ENCODE measurements at regions not wholly inside any gene's neighbourhood (a gene's known extent, or its start where the extent isn't known, plus 50 kb on each side); places are given as distances from the start of the nearest gene placed in this dataset.
"Not testable (repeated sequence)": the region's sequence is repeated elsewhere in the genome, so short reads cannot be mapped to it uniquely, and the experiment has no call there.

DNA sequence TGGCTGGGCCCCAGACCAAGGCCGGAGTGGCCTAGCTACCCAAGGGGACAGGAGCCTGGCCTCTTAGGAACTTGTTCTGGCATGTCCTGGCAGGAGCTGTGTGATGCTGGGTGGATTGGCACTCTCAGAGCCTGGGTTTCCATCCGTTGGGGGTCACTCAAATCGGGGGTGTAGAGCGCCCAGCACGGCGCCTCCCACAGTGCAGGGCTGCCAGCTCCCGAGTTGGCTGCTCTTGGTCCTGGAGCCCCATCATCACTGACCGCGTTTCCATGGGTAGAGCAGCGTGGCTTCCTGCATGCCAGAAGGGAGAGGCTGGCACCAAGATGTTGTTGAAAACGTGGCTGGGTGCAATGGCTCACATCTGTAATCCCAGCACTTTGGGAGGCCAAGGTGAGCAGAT lies 70.3 kb downstream of the UNCX start:
- H3K9me3 Mint-ChIP-seq: no peaks in the 10 kb centered on the region
- TF ChIP-seq, protein P1, sequence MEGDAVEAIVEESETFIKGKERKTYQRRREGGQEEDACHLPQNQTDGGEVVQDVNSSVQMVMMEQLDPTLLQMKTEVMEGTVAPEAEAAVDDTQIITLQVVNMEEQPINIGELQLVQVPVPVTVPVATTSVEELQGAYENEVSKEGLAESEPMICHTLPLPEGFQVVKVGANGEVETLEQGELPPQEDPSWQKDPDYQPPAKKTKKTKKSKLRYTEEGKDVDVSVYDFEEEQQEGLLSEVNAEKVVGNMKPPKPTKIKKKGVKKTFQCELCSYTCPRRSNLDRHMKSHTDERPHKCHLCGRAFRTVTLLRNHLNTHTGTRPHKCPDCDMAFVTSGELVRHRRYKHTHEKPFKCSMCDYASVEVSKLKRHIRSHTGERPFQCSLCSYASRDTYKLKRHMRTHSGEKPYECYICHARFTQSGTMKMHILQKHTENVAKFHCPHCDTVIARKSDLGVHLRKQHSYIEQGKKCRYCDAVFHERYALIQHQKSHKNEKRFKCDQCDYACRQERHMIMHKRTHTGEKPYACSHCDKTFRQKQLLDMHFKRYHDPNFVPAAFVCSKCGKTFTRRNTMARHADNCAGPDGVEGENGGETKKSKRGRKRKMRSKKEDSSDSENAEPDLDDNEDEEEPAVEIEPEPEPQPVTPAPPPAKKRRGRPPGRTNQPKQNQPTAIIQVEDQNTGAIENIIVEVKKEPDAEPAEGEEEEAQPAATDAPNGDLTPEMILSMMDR (IDR thresholded peaks at IDR 0.05): no peak
- H3K27me3 Mint-ChIP-seq (ENCODE audit: insufficient read depth): peaks cover 37% of the 10 kb centered on the region
- no peak overlapping the region for H3K4me3 Mint-ChIP-seq
- no peak overlapping the region for H3K27ac Mint-ChIP-seq
- no peaks in the 10 kb centered on the region for H3K36me3 Mint-ChIP-seq (ENCODE audit: low read depth)
- no peak for DNase-seq
- H3K4me1 Mint-ChIP-seq (ENCODE audit: low read depth): no peaks in the 10 kb centered on the region

DNA sequence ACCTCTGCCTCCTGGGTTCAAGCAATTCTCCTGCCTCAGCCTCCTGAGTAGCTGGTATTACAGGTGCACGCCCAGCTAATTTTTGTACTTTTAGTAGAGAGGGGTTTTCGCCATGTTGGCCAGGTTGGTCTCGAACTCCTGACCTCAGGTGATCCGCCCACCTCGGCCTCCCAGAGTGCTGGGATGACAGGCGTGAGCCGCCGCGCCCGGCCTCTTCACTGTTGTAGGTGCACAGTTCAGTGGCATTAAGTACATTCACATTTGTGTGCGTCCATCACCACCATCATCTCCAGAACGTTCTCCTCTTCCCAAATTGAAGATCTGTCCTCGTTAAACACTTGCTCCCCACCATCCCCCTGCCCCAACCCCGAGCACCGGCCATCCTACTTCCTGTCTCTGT lies 71.3 kb downstream of the UNCX start:
- peaks cover 36% of the 10 kb centered on the region for H3K27me3 Mint-ChIP-seq (ENCODE audit: insufficient read depth)
- H3K4me3 Mint-ChIP-seq; H3K4me1 Mint-ChIP-seq (ENCODE audit: low read depth); H3K27ac Mint-ChIP-seq; DNase-seq; H3K36me3 Mint-ChIP-seq (ENCODE audit: low read depth); H3K9me3 Mint-ChIP-seq: not testable (repeated sequence)

GRCh38 chr7:1305873-1306272 lies 73.2 kb downstream of the UNCX start:
- H3K4me3 Mint-ChIP-seq: no peak overlapping the region
- no peaks in the 10 kb centered on the region for H3K36me3 Mint-ChIP-seq (ENCODE audit: low read depth)
- H3K27me3 Mint-ChIP-seq (ENCODE audit: insufficient read depth): peaks cover 33% of the 10 kb centered on the region
- no peaks in the 10 kb centered on the region for H3K9me3 Mint-ChIP-seq
- no peaks in the 10 kb centered on the region for H3K4me1 Mint-ChIP-seq (ENCODE audit: low read depth)
- DNase-seq: no peak
- TF ChIP-seq, protein P1 (IDR thresholded peaks at IDR 0.05): no peak
- H3K27ac Mint-ChIP-seq: no peak overlapping the region

DNA sequence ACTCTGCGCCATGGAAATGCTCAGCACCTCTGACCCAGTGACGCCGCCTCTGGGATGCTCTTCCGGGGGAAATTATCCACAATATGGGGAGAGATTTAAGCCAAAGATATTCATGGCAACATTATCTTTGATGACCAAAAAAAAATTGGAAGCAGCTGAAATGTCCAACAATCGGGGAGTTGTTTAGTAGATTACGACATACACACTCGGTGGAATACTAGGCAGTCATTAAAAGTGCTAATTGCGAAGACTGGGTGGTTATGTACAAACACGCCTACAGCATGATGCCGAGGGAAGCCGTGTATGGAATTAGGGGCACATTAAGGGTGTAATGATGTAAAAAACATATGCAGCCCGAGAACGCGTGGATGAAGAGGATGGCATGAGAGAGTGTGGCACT lies 75.2 kb downstream of the UNCX start:
- H3K27ac Mint-ChIP-seq: no peak overlapping the region
- H3K27me3 Mint-ChIP-seq (ENCODE audit: insufficient read depth): peaks cover 23% of the 10 kb centered on the region
- TF ChIP-seq, protein P1 (IDR thresholded peaks at IDR 0.05): no peak
- H3K4me3 Mint-ChIP-seq: no peak overlapping the region
- H3K9me3 Mint-ChIP-seq: no peaks in the 10 kb centered on the region
- no peaks in the 10 kb centered on the region for H3K4me1 Mint-ChIP-seq (ENCODE audit: low read depth)
- no peaks in the 10 kb centered on the region for H3K36me3 Mint-ChIP-seq (ENCODE audit: low read depth)
- no peak for DNase-seq

- TF ChIP-seq, protein P1 (IDR thresholded peaks at IDR 0.05): no peak
- no peaks in the 10 kb centered on the region for H3K36me3 Mint-ChIP-seq (ENCODE audit: low read depth)
- no peaks in the 10 kb centered on the region for H3K4me1 Mint-ChIP-seq (ENCODE audit: low read depth)
- no peak overlapping the region for H3K27ac Mint-ChIP-seq
- H3K9me3 Mint-ChIP-seq: no peaks in the 10 kb centered on the region
- DNase-seq: no peak
- H3K27me3 Mint-ChIP-seq (ENCODE audit: insufficient read depth): peaks cover 14% of the 10 kb centered on the region
- no peak overlapping the region for H3K4me3 Mint-ChIP-seq
Measured at GRCh38 chr7:1309290-1309689, 76.6 kb downstream of the UNCX start.

DNA sequence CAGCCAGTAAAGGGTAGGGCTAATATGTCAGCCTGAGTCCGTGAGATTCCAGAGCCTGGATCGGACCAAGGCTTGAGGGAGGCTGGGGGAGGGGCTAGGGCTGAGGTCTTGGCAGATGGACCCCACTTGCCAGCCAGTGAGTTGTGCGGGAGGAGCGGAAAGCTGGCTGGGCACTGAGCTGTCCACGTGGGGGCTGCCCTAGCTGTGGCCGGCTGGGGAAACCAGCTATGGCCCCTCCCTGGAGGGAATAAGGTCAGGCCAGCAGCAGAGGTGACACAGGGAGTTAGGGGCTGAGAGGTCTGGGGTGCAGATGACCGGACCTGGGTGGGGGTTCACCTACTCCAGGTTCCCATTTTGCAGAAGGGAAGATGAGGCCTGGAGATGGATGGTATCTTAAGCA lies 77.3 kb downstream of the UNCX start:
- no peaks in the 10 kb centered on the region for H3K4me1 Mint-ChIP-seq (ENCODE audit: low read depth)
- peaks cover 14% of the 10 kb centered on the region for H3K27me3 Mint-ChIP-seq (ENCODE audit: insufficient read depth)
- H3K36me3 Mint-ChIP-seq (ENCODE audit: low read depth): no peaks in the 10 kb centered on the region
- no peak overlapping the region for H3K27ac Mint-ChIP-seq
- no peaks in the 10 kb centered on the region for H3K9me3 Mint-ChIP-seq
- TF ChIP-seq, protein P1 (IDR thresholded peaks at IDR 0.05): no peak
- H3K4me3 Mint-ChIP-seq: no peak overlapping the region
- DNase-seq: no peak
